H1 (cell line): ENCODE measurements at regions not wholly inside any gene's neighbourhood (a gene's known extent, or its start where the extent isn't known, plus 50 kb on each side); places are given as distances from the start of the nearest gene placed in this dataset.
A peak's percentile ranks its signal among the peaks of the same experiment; 100 is the strongest.

ENCODE experiments used
- CTCF ChIA-PET: fragments of 300-600 bp; sonication (Branson Sonifier 250); formaldehyde crosslinking; loops from one replicate; lab custom pipeline; 2021; ENCODE audit not compliant: partially characterized antibody; lab: Charles Lee
- POLR2A ChIA-PET: fragments of 300-600 bp; sonication (Branson Sonifier 250); formaldehyde crosslinking; loops from one replicate; lab custom pipeline; 2021; ENCODE audit warnings: inconsistent platforms; ENCODE audit not compliant: partially characterized antibody; lab: Charles Lee
- DNase-seq, 2 experiments: peaks; one replicate each; pipeline versions ENCODE4 v3.0.0 to v3.0.0-alpha.2; 2010 to 2022; ENCODE audit warnings: low spot score in 2 of 2, low read depth in 1 of 2, mixed read lengths in 1 of 2
- FAIRE-seq: peaks from 2 replicates; lab custom pipeline; 2011; peaks lifted over from hg19 to GRCh38; lab: Jason Lieb, UNC
- H2AFZ ChIP-seq: 2 replicates; pipeline ENCODE4 v1.8.1; 2012; ENCODE audit warnings: low read length, inconsistent platforms
- H2AK5ac ChIP-seq: 2 replicates; pipeline ENCODE4 v1.6.1; 2013; ENCODE audit warnings: low read depth, low read length
- H2BK120ac ChIP-seq: replicated peaks from 2 replicates; pipeline ENCODE3; 2013; ENCODE audit warnings: low read depth, low read length, inconsistent platforms
- H2BK12ac ChIP-seq: 2 replicates; pipeline ENCODE4 v1.6.1; 2013; ENCODE audit warnings: low read depth, low read length
- H2BK15ac ChIP-seq: 2 replicates; pipeline ENCODE4 v1.6.1; 2013; ENCODE audit warnings: low read length
- H2BK20ac ChIP-seq: 2 replicates; pipeline ENCODE4 v1.6.1; 2013; ENCODE audit warnings: low read length
- H2BK5ac ChIP-seq: 2 replicates; pipeline ENCODE4 v1.6.1; 2013; ENCODE audit warnings: low read depth, low read length
- H3K14ac ChIP-seq: 2 replicates; pipeline ENCODE4 v1.6.1; 2013; ENCODE audit warnings: inconsistent platforms; ENCODE audit not compliant: insufficient read length
- H3K18ac ChIP-seq: 2 replicates; pipeline ENCODE4 v1.6.1; 2013; ENCODE audit warnings: low read length; ENCODE audit errors: extremely low read depth
- H3K23ac ChIP-seq: 2 replicates; pipeline ENCODE4 v1.6.1; 2013; ENCODE audit warnings: inconsistent platforms; ENCODE audit not compliant: insufficient read length
- H3K23me2 ChIP-seq: 2 replicates; pipeline ENCODE4 v1.6.1; 2013; ENCODE audit warnings: low read depth, low read length
- H3K27ac ChIP-seq: 2 replicates; pipeline ENCODE4 v1.6.1; 2011; ENCODE audit warnings: low read depth, low read length, inconsistent platforms
- H3K27me3 ChIP-seq, 4 experiments: replicated peaks in 1 of 4; 1 replicate in 1 of 4; 2 replicates in 3 of 4; pipeline versions ENCODE4 v1.6.1 to v1.8.1; 2011 to 2013; ENCODE audit warnings: low read length in 3 of 4, mild to moderate bottlenecking in 3 of 4, inconsistent platforms in 2 of 4, mixed read lengths in 2 of 4, moderate library complexity in 1 of 4; ENCODE audit not compliant: control insufficient read depth in 3 of 4, insufficient read depth in 3 of 4; ENCODE audit errors: extremely low read depth in 1 of 4
- H3K36me3 ChIP-seq, 4 experiments: 2 replicates each; pipeline versions ENCODE4 v1.6.1 to v1.8.1; 2011 to 2013; ENCODE audit warnings: mild to moderate bottlenecking in 4 of 4, low read length in 3 of 4, moderate library complexity in 2 of 4, control low read depth in 1 of 4, inconsistent platforms in 1 of 4; ENCODE audit not compliant: insufficient read depth in 4 of 4, control insufficient read depth in 2 of 4
- H3K4ac ChIP-seq: replicated peaks from 2 replicates; pipeline ENCODE3; 2013; ENCODE audit warnings: low read length, low read depth, mixed read lengths, inconsistent platforms; ENCODE audit not compliant: insufficient read length
- H3K4me1 ChIP-seq, 4 experiments: replicated peaks in 1 of 4; 1 replicate in 1 of 4; 2 replicates in 3 of 4; pipeline versions ENCODE4 v1.6.1 to v1.8.1; 2011 to 2013; ENCODE audit warnings: low read length in 3 of 4, inconsistent platforms in 2 of 4, mixed read lengths in 1 of 4; ENCODE audit not compliant: insufficient read depth in 4 of 4, control insufficient read depth in 3 of 4
- H3K4me2 ChIP-seq, 2 experiments: 2 replicates each; pipeline versions ENCODE4 v1.6.1 to v1.8.1; 2011 to 2013; ENCODE audit warnings: low read depth in 2 of 2, low read length in 2 of 2, control low read depth in 1 of 2, inconsistent platforms in 1 of 2, mild to moderate bottlenecking in 1 of 2; ENCODE audit not compliant: insufficient read depth in 1 of 2
- H3K4me3 ChIP-seq, 4 experiments: fragments of 200-600, 300-600 bp in 1 of 4; sonication (generic), shearing (Covaris generic), sonication (Bioruptor Twin) in 1 of 4; 2 replicates each; pipeline versions ENCODE4 v1.5.1 to v1.8.1; 2011 to 2016; ENCODE audit warnings: low read length in 4 of 4, low read depth in 3 of 4, control low read depth in 2 of 4, inconsistent platforms in 2 of 4, mild to moderate bottlenecking in 2 of 4, mixed read lengths in 1 of 4, moderate library complexity in 1 of 4; ENCODE audit not compliant: insufficient read depth in 2 of 4; ENCODE audit errors: extremely low read depth in 1 of 4
- H3K56ac ChIP-seq: replicated peaks from 2 replicates; pipeline ENCODE3; 2013; ENCODE audit warnings: low read depth, mild to moderate bottlenecking, mixed read lengths, low read length, inconsistent platforms; ENCODE audit not compliant: insufficient read length
- H3K79me1 ChIP-seq: 2 replicates; pipeline ENCODE4 v1.6.1; 2013; ENCODE audit warnings: low read depth, low read length, control low read depth
- H3K79me2 ChIP-seq, 2 experiments: 2 replicates each; pipeline versions ENCODE4 v1.6.1 to v1.8.1; 2012 to 2013; ENCODE audit warnings: low read length in 2 of 2, mild to moderate bottlenecking in 2 of 2, inconsistent platforms in 1 of 2; ENCODE audit not compliant: insufficient read depth in 2 of 2, control insufficient read depth in 1 of 2
- H3K9ac ChIP-seq, 4 experiments: replicated peaks in 1 of 4; 1 replicate in 1 of 4; 2 replicates in 3 of 4; pipeline versions ENCODE4 v1.6.1 to v1.8.1; 2011 to 2013; ENCODE audit warnings: low read depth in 3 of 4, low read length in 3 of 4, control low read depth in 2 of 4, mild to moderate bottlenecking in 2 of 4, moderate library complexity in 2 of 4, inconsistent platforms in 1 of 4; ENCODE audit errors: extremely low read depth in 1 of 4
- H3K9me3 ChIP-seq, 2 experiments: 2 replicates each; pipeline versions ENCODE4 v1.6.1 to v1.8.1; 2012 to 2013; ENCODE audit warnings: mild to moderate bottlenecking in 2 of 2, moderate library complexity in 2 of 2, control low read depth in 1 of 2, inconsistent platforms in 1 of 2, low read depth in 1 of 2, low read length in 1 of 2, mixed read lengths in 1 of 2; ENCODE audit not compliant: insufficient read depth in 2 of 2
- H4K20me1 ChIP-seq, 2 experiments: replicated peaks in 1 of 2; 2 replicates each; pipeline versions ENCODE3 to v1.8.1; 2011 to 2013; ENCODE audit warnings: inconsistent platforms in 2 of 2, low read length in 2 of 2, mild to moderate bottlenecking in 1 of 2; ENCODE audit not compliant: insufficient read depth in 2 of 2, control insufficient read depth in 1 of 2
- H4K5ac ChIP-seq: 2 replicates; pipeline ENCODE4 v1.6.1; 2013; ENCODE audit warnings: low read length, low read depth, mixed read lengths, inconsistent platforms; ENCODE audit not compliant: insufficient read length
- H4K8ac ChIP-seq: 2 replicates; pipeline ENCODE4 v1.8.0; 2013; ENCODE audit warnings: mild to moderate bottlenecking, moderate library complexity, low read length, inconsistent platforms; ENCODE audit not compliant: insufficient read depth; ENCODE audit errors: extremely low read depth
- H4K91ac ChIP-seq: replicated peaks from 2 replicates; pipeline ENCODE3; 2013; ENCODE audit warnings: low read length, mixed read lengths, inconsistent platforms; ENCODE audit not compliant: insufficient read length
- FOSL1 ChIP-seq: IDR thresholded peaks from 2 replicates; pipeline ENCODE4 v1.6.1; 2011; ENCODE audit warnings: mild to moderate bottlenecking, low read depth, low read length, moderate library complexity; ENCODE audit not compliant: insufficient read depth
- KDM1A ChIP-seq: fragments of 200-600, 300-600 bp; sonication (generic); IDR thresholded peaks from 2 replicates; pipeline ENCODE4 v1.7.1; 2016; ENCODE audit warnings: mild to moderate bottlenecking, low read length, borderline replicate concordance
- WGBS, 2 experiments: shearing (Covaris generic) in 1 of 2; methylation state at CpG; one replicate each; pipeline versions ENCODE4 v1.1.6 to v1.1.7; 2013 to 2015; ENCODE audit warnings: low lambda C conversion rate in 2 of 2, mixed read lengths in 2 of 2, inconsistent platforms in 1 of 2, low coverage in 1 of 2, missing lambda C conversion rate in 1 of 2; ENCODE audit not compliant: insufficient replicate concordance in 2 of 2, insufficient coverage in 1 of 2, insufficient read length in 1 of 2; ENCODE audit errors: extremely low coverage in 1 of 2, missing lambda C conversion rate in 1 of 2; 5-methylcytosine and 5-hydroxymethylcytosine counted together
- TF ChIP-seq, protein P1 (sequence below), 3 experiments: IDR thresholded peaks; 1 replicate in 2 of 3; 2 replicates in 1 of 3; pipeline versions ENCODE4 v1.5.1 to v1.6.1; 2011; ENCODE audit warnings: low read length in 3 of 3, mild to moderate bottlenecking in 3 of 3, inconsistent platforms in 2 of 3, low read depth in 1 of 3, moderate library complexity in 1 of 3; ENCODE audit not compliant: insufficient read depth in 1 of 3; ENCODE audit errors: control extremely low read depth in 1 of 3

DNA sequence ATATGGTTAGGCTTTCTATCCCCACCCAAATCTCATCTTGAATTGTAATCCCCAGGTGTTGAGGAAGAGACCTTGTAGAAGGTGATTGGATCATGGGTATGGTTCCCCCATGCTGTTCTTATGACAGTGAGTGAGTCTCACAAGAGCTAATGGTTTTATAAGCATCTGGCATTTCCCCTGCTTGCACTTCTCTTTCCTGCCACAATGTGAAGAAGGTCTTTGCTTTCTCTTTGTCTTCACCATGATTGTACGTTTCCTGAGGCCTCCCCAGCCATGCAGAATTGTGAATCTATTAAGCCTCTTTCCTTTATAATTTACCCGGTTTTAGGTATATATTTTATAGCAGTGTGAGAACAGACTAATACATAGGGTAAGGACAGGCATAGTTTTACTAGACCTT, 334.5 kb downstream of the TLR4 start:
- Histone ChIP-seq H4K8ac (no peak overlapping the region), H3K9me3 (peaks cover 0 to 3% of the 10 kb centered on the region in 2 experiments; a peak in 1 of 4 replicates), H3K23me2 (no peaks in the 10 kb centered on the region; the same call in 1 of the 2 replicates), H3K4ac (no peak overlapping the region), H3K14ac (no peak overlapping the region), H3K27me3 (no peaks in the 10 kb centered on the region), H3K23ac (no peak overlapping the region), H3K79me2 (no peaks in the 10 kb centered on the region), H3K18ac (no peak overlapping the region), H2AK5ac (no peak overlapping the region), H3K27ac (no peak overlapping the region), H3K56ac (no peak overlapping the region), H4K20me1 (no peaks in the 10 kb centered on the region), H2BK12ac (no peak overlapping the region), H3K4me3 (no peak overlapping the region), H2BK5ac (no peak overlapping the region), H3K79me1 (no peaks in the 10 kb centered on the region), H3K9ac (no peak overlapping the region), H2BK15ac (no peak overlapping the region), H2BK120ac (no peak overlapping the region), H2BK20ac (no peak overlapping the region), H4K91ac (no peak overlapping the region), H3K36me3 (no peaks in the 10 kb centered on the region), H2AFZ (peak overlapping the region; percentile 41; the same call in 1 of the 2 replicates), H3K4me1 (no peaks in the 10 kb centered on the region), H4K5ac (no peak overlapping the region), H3K4me2 (no peak overlapping the region)
- DNase-seq (no peak), FAIRE-seq (no peak)
- ChIA-PET POLR2A (no interaction called here), CTCF (interaction anchor here (0.6 to 0.7 kb wide), 2 partner anchors 15 to 314 kb away, joined by 3 read pairs; no protein-coding TSS in a partner anchor)
- TF ChIP-seq FOSL1 (no peak), KDM1A (no peak)
- TF ChIP-seq, protein P1, sequence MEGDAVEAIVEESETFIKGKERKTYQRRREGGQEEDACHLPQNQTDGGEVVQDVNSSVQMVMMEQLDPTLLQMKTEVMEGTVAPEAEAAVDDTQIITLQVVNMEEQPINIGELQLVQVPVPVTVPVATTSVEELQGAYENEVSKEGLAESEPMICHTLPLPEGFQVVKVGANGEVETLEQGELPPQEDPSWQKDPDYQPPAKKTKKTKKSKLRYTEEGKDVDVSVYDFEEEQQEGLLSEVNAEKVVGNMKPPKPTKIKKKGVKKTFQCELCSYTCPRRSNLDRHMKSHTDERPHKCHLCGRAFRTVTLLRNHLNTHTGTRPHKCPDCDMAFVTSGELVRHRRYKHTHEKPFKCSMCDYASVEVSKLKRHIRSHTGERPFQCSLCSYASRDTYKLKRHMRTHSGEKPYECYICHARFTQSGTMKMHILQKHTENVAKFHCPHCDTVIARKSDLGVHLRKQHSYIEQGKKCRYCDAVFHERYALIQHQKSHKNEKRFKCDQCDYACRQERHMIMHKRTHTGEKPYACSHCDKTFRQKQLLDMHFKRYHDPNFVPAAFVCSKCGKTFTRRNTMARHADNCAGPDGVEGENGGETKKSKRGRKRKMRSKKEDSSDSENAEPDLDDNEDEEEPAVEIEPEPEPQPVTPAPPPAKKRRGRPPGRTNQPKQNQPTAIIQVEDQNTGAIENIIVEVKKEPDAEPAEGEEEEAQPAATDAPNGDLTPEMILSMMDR (IDR thresholded peaks at IDR 0.05; ENCODE audit: control extremely low read depth in 1 of 3, insufficient read depth in 1 of 3, low read depth in 1 of 3, low read length in 3 of 3) = peak in 1 of 3 experiments; percentile 6; a peak in 1 of 4 replicates
- WGBS, 2 experiments = 89% methylated on average over 2 of the region's 2 CpGs; no CpG with 5 or more reads in 1 of the 2 experiments
